Right lobe of liver (tissue), 6 donors: ENCODE measurements at regions not wholly inside any gene's neighbourhood (a gene's known extent, or its start where the extent isn't known, plus 50 kb on each side); places are given as distances from the start of the nearest gene placed in this dataset.

Experiments
- ATAC-seq, 4 donors: fragments of 200-7000 bp; cut with Tn5 transposase; one replicate each; pipeline ENCODE4 v1.9.1; 2020; ENCODE audit warnings: mild to moderate bottlenecking in 4 of 4, moderate library complexity in 4 of 4
- DNase-seq, 3 donors: peaks; one replicate each; pipeline ENCODE4 v3.0.0-alpha.2; 2020
- H3K27ac ChIP-seq, 3 donors: fragments of 200-600 bp; one replicate each; pipeline ENCODE4 v1.8.0; 2022
- H3K27me3 ChIP-seq, 2 donors: fragments of 200-600 bp; one replicate each; pipeline ENCODE4 v1.8.0; 2022
- H3K36me3 ChIP-seq, 4 donors: fragments of 200-600 bp; sonication (generic) in 1 of 4; one replicate each; pipeline versions ENCODE4 v1.5.1 to v1.8.0; 2017 to 2022; ENCODE audit warnings: control low read depth in 1 of 4
- H3K4me1 ChIP-seq, 4 donors: fragments of 200-600 bp; sonication (generic) in 1 of 4; one replicate each; pipeline versions ENCODE4 v1.5.1 to v1.8.0; 2017 to 2022; ENCODE audit warnings: control low read depth in 1 of 4
- H3K4me3 ChIP-seq, 3 donors: fragments of 200-600 bp; one replicate each; pipeline ENCODE4 v1.8.0; 2022
- H3K9me3 ChIP-seq, 4 donors: fragments of 200-600 bp; sonication (generic) in 1 of 4; one replicate each; pipeline versions ENCODE4 v1.5.1 to v1.8.0; 2017 to 2022; ENCODE audit warnings: control low read depth in 1 of 4
- CTCF ChIP-seq, 4 donors: fragments of 200-600 bp in 3 of 4; fragments of 450-650 bp in 1 of 4; IDR thresholded peaks; one replicate each; pipeline versions ENCODE4 v1.5.1 to v1.8.0; 2016 to 2022; ENCODE audit warnings: antibody characterized with exemption in 4 of 4, mild to moderate bottlenecking in 2 of 4
- POLR2A ChIP-seq: fragments of 450-650 bp; IDR thresholded peaks from one replicate; pipeline ENCODE4 v1.6.1; 2017; ENCODE audit warnings: antibody characterized with exemption, mild to moderate bottlenecking
- WGBS: methylation state at CpG from one replicate; pipeline ENCODE4 v1.1.6; 2018; ENCODE audit warnings: low coverage, low lambda C conversion rate; ENCODE audit not compliant: insufficient coverage; ENCODE audit errors: missing lambda C conversion rate; 5-methylcytosine and 5-hydroxymethylcytosine counted together
- intact Hi-C, 2 donors: fragments of 100-400 bp; cut with DNase I; formaldehyde crosslinking; loops; one replicate each; pipeline versions ENCODE4 v1.11.2 to v1.14.1; 2022
- donor health status: DM: no; HTN: yes; CAD: no.
- donor health status: DM: no; HTN: no; CAD: no.
- donor health status: DM: no; HTN: no; CAD: no.
- donor health status: DM: no; HTN: yes; CAD: no.
- donor health status: DM: no; HTN: yes; CAD: no.

DNA sequence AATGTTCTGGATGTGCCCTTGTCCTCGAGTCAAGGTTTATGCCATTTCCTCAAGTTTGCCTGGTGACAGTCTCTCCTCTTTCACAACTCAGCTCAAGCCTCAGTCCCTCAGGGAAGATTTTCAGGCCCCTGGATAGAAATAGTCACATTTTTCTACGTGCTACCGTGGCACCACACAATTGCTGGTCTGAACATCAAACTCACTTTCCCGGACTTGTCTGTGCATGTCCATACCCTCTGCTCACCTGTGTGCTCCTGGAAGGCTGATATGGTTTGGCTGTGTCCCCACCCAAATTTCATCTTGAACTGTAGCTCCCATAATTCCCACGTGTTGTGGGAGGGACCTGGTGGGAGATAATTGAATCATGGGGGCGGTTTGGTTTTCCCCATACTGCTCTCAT, 129.7 kb downstream of the HS3ST1 start:
- Histone ChIP-seq H3K9me3 (no peaks in the 10 kb centered on the region), H3K4me3 (no peak overlapping the region), H3K4me1 (no peaks in the 10 kb centered on the region), H3K36me3 (no peaks in the 10 kb centered on the region), H3K27ac (no peak overlapping the region), H3K27me3 (no peaks in the 10 kb centered on the region)
- DNase-seq (no peak), ATAC-seq (no peak)
- 62% methylated on average over 6 of the region's 6 CpGs for WGBS
- TF ChIP-seq CTCF (IDR thresholded peaks at IDR 0.05), result no peak
- TF ChIP-seq POLR2A, result no peak
- intact Hi-C loops, result no loop called here

- H3K27me3 ChIP-seq, result no peaks in the 10 kb centered on the region
- no peak overlapping the region for H3K27ac ChIP-seq
- no peak overlapping the region for H3K4me3 ChIP-seq
- H3K9me3 ChIP-seq, result no peaks in the 10 kb centered on the region
- no peaks in the 10 kb centered on the region for H3K36me3 ChIP-seq
- no peak for ATAC-seq
- TF ChIP-seq CTCF (IDR thresholded peaks at IDR 0.05), result no peak
- TF ChIP-seq POLR2A, result no peak
- WGBS, result 53% methylated on average over 1 of the region's 1 CpG
- no peaks in the 10 kb centered on the region for H3K4me1 ChIP-seq
- intact Hi-C loops, result no loop called here
- DNase-seq, result no peak
Observed at GRCh38 chr4:11298451-11298850, 130.2 kb downstream of the HS3ST1 start.

GRCh38 chr4:11297627-11298026, 131.1 kb downstream of the HS3ST1 start:
- TF ChIP-seq POLR2A, result no peak
- no peak for TF ChIP-seq CTCF (IDR thresholded peaks at IDR 0.05)
- WGBS, result 45% methylated on average over 3 of the region's 3 CpGs
- intact Hi-C loops, result no loop called here
- ATAC-seq (no peak), DNase-seq (no peak)
- no peaks in the 10 kb centered on the region for H3K4me1 ChIP-seq
- H3K27me3 ChIP-seq, result no peaks in the 10 kb centered on the region
- H3K27ac ChIP-seq, result no peak overlapping the region
- no peak overlapping the region for H3K4me3 ChIP-seq
- no peaks in the 10 kb centered on the region for H3K36me3 ChIP-seq
- H3K9me3 ChIP-seq, result no peaks in the 10 kb centered on the region

GRCh38 chr4:11297201-11297600, 131.5 kb downstream of the HS3ST1 start:
- intact Hi-C loops, result no loop called here
- H3K27ac ChIP-seq, result no peak overlapping the region
- H3K27me3 ChIP-seq, result no peaks in the 10 kb centered on the region
- DNase-seq (no peak), ATAC-seq (no peak)
- H3K4me1 ChIP-seq, result no peaks in the 10 kb centered on the region
- no peaks in the 10 kb centered on the region for H3K9me3 ChIP-seq
- TF ChIP-seq POLR2A, result no peak
- no peaks in the 10 kb centered on the region for H3K36me3 ChIP-seq
- 36% methylated on average over 3 of the region's 4 CpGs for WGBS
- no peak overlapping the region for H3K4me3 ChIP-seq

GRCh38 chr4:11293866-11294265, 134.8 kb downstream of the HS3ST1 start:
- TF ChIP-seq POLR2A (no peak), CTCF (IDR thresholded peaks at IDR 0.05) (no peak)
- no peaks in the 10 kb centered on the region for H3K27me3 ChIP-seq
- no peak overlapping the region for H3K4me3 ChIP-seq
- 62% methylated on average over 1 of the region's 1 CpG for WGBS
- H3K4me1 ChIP-seq, result no peaks in the 10 kb centered on the region
- H3K27ac ChIP-seq, result no peak overlapping the region
- intact Hi-C loops, result no loop called here
- no peaks in the 10 kb centered on the region for H3K36me3 ChIP-seq
- no peak for ATAC-seq
- H3K9me3 ChIP-seq, result no peaks in the 10 kb centered on the region
- no peak for DNase-seq
